Ammon's horn (tissue), 1 donor: ENCODE measurements at regions not wholly inside any gene's neighbourhood (a gene's known extent, or its start where the extent isn't known, plus 50 kb on each side); places are given as distances from the start of the nearest gene placed in this dataset.

Experiments
- DNase-seq: peaks from one replicate; pipeline ENCODE4 v3.0.0-alpha.2; 2016; ENCODE audit warnings: low spot score

- no peak for DNase-seq
Measured at GRCh38 chr1:90558754-90559378, 158.2 kb downstream of the BARHL2 start.

- DNase-seq: no peak
Measured at GRCh38 chr1:90558126-90558525, 159.0 kb downstream of the BARHL2 start.

GRCh38 chr1:90557706-90558105 lies 159.4 kb downstream of the BARHL2 start:
- no peak for DNase-seq

GRCh38 chr1:90550626-90551406 lies 166.3 kb downstream of the BARHL2 start:
- no peak for DNase-seq

GRCh38 chr1:90544356-90544755 lies 172.7 kb downstream of the BARHL2 start:
- no peak for DNase-seq

GRCh38 chr1:90537606-90538362 lies 179.3 kb downstream of the BARHL2 start:
- no peak for DNase-seq

- DNase-seq: no peak
Measured at GRCh38 chr1:90534663-90535295, 182.3 kb downstream of the BARHL2 start.

GRCh38 chr1:90534116-90534515 lies 183.0 kb downstream of the BARHL2 start:
- no peak for DNase-seq

- no peak for DNase-seq
Measured at GRCh38 chr1:90526954-90527353, 190.1 kb downstream of the BARHL2 start.

- no peak for DNase-seq
Measured at GRCh38 chr1:90522432-90522831, 194.7 kb downstream of the BARHL2 start.

- DNase-seq: no peak
Measured at GRCh38 chr1:90513956-90514355, 203.1 kb downstream of the BARHL2 start.

GRCh38 chr1:90512441-90512840 lies 204.7 kb downstream of the BARHL2 start:
- DNase-seq: no peak

GRCh38 chr1:90510143-90510542 lies 207.0 kb downstream of the BARHL2 start:
- DNase-seq: no peak

- DNase-seq: no peak
Measured at GRCh38 chr1:90509225-90510048, 207.7 kb downstream of the BARHL2 start.

- no peak for DNase-seq
Measured at GRCh38 chr1:90508376-90509167, 208.5 kb downstream of the BARHL2 start.

GRCh38 chr1:90507173-90507572 lies 209.9 kb downstream of the BARHL2 start:
- no peak for DNase-seq

- no peak for DNase-seq
Measured at GRCh38 chr1:90505806-90506205, 211.3 kb downstream of the BARHL2 start.

GRCh38 chr1:90504509-90504908 lies 212.6 kb downstream of the BARHL2 start:
- DNase-seq: no peak

- DNase-seq: no peak
Measured at GRCh38 chr1:90502696-90503095, 214.4 kb downstream of the BARHL2 start.

- no peak for DNase-seq
Measured at GRCh38 chr1:90502194-90502593, 214.9 kb downstream of the BARHL2 start.

- no peak for DNase-seq
Measured at GRCh38 chr1:90501281-90501680, 215.8 kb downstream of the BARHL2 start.
